HG03460 (cell line): ENCODE measurements at regions not wholly inside any gene's neighbourhood (a gene's known extent, or its start where the extent isn't known, plus 50 kb on each side); places are given as distances from the start of the nearest gene placed in this dataset.

Experiments
- ATAC-seq: cut with Tn5 transposase; IDR thresholded peaks from one replicate; pipeline ENCODE4 v1.9.1; 2021; ENCODE audit not compliant: unreplicated experiment

DNA sequence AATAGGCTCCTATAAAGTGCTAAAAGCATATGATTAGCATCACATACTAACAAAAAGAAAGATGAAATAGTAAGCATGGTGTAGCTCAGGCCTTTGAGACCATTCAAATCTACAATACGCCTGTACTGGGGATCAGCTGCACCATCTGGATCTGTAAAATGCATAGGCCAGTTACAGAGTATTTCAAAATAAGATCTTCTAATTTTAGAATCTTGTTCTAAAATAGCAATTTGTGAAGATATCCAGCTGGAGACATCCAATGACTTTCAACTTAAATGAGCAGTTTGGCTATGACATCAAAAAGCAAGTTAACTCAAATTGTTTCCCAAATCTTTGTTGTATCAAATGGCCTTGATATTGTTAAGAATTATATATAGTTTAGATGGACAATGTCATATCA is 386.3 kb downstream of the MRPS30 start:
- no peak for ATAC-seq
